ENCODE measurements at regions not wholly inside any gene's neighbourhood (a gene's known extent, or its start where the extent isn't known, plus 50 kb on each side); places are given as distances from the start of the nearest gene placed in this dataset.

DNA sequence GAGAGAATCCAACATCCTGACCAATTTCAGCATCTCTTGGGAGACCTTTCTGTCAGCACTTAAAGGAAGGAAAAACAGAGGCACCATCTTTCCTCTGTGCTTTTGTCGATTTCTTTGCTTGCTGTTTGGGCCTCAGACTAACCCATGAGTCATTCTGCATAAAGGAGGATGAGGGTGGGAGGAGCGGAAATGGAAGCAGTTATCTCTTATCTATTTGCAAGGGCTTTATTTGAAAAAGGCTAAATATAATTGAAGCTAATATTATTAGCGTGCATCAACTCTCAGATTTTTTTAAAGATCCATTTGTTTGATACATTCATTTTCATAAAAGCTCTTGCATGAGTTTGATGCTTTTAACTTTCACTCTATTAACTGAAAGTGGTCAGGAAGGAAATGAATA, 72.9 kb downstream of the ZNF622 start:
- TF ChIP-seq, protein P1, sequence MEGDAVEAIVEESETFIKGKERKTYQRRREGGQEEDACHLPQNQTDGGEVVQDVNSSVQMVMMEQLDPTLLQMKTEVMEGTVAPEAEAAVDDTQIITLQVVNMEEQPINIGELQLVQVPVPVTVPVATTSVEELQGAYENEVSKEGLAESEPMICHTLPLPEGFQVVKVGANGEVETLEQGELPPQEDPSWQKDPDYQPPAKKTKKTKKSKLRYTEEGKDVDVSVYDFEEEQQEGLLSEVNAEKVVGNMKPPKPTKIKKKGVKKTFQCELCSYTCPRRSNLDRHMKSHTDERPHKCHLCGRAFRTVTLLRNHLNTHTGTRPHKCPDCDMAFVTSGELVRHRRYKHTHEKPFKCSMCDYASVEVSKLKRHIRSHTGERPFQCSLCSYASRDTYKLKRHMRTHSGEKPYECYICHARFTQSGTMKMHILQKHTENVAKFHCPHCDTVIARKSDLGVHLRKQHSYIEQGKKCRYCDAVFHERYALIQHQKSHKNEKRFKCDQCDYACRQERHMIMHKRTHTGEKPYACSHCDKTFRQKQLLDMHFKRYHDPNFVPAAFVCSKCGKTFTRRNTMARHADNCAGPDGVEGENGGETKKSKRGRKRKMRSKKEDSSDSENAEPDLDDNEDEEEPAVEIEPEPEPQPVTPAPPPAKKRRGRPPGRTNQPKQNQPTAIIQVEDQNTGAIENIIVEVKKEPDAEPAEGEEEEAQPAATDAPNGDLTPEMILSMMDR (IDR thresholded peaks at IDR 0.05), result no peak
- TF ChIP-seq, protein P2, sequence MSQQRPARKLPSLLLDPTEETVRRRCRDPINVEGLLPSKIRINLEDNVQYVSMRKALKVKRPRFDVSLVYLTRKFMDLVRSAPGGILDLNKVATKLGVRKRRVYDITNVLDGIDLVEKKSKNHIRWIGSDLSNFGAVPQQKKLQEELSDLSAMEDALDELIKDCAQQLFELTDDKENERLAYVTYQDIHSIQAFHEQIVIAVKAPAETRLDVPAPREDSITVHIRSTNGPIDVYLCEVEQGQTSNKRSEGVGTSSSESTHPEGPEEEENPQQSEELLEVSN (IDR thresholded peaks at IDR 0.05; ENCODE audit: borderline replicate concordance, low read depth), result no peak
- TF ChIP-seq, protein P3, sequence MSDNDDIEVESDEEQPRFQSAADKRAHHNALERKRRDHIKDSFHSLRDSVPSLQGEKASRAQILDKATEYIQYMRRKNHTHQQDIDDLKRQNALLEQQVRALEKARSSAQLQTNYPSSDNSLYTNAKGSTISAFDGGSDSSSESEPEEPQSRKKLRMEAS (IDR thresholded peaks at IDR 0.05), result no peak
- no peak for TF ChIP-seq SREBF2 (IDR thresholded peaks at IDR 0.05)
- no peak for TF ChIP-seq ZC3H11A (IDR thresholded peaks at IDR 0.05)
- TF ChIP-seq, protein P4, sequence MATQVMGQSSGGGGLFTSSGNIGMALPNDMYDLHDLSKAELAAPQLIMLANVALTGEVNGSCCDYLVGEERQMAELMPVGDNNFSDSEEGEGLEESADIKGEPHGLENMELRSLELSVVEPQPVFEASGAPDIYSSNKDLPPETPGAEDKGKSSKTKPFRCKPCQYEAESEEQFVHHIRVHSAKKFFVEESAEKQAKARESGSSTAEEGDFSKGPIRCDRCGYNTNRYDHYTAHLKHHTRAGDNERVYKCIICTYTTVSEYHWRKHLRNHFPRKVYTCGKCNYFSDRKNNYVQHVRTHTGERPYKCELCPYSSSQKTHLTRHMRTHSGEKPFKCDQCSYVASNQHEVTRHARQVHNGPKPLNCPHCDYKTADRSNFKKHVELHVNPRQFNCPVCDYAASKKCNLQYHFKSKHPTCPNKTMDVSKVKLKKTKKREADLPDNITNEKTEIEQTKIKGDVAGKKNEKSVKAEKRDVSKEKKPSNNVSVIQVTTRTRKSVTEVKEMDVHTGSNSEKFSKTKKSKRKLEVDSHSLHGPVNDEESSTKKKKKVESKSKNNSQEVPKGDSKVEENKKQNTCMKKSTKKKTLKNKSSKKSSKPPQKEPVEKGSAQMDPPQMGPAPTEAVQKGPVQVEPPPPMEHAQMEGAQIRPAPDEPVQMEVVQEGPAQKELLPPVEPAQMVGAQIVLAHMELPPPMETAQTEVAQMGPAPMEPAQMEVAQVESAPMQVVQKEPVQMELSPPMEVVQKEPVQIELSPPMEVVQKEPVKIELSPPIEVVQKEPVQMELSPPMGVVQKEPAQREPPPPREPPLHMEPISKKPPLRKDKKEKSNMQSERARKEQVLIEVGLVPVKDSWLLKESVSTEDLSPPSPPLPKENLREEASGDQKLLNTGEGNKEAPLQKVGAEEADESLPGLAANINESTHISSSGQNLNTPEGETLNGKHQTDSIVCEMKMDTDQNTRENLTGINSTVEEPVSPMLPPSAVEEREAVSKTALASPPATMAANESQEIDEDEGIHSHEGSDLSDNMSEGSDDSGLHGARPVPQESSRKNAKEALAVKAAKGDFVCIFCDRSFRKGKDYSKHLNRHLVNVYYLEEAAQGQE (IDR thresholded peaks at IDR 0.05), result no peak
- no peak for TF ChIP-seq EP300 (IDR thresholded peaks at IDR 0.05)
- no peak for TF ChIP-seq MAZ (IDR thresholded peaks at IDR 0.05; ENCODE audit: borderline replicate concordance, low read depth, low read length)
